HG02610 (cell line): ENCODE measurements at regions not wholly inside any gene's neighbourhood (a gene's known extent, or its start where the extent isn't known, plus 50 kb on each side); places are given as distances from the start of the nearest gene placed in this dataset.

ENCODE experiments used
- ATAC-seq: cut with Tn5 transposase; IDR thresholded peaks from one replicate; pipeline ENCODE4 v1.9.1; 2021; ENCODE audit warnings: mild to moderate bottlenecking, moderate library complexity; ENCODE audit not compliant: unreplicated experiment

GRCh38 chr13:89628567-89628966, 1718.9 kb upstream of the MIR17HG start:
- ATAC-seq: no peak

GRCh38 chr13:89650226-89650625, 1697.3 kb upstream of the MIR17HG start:
- ATAC-seq: no peak

- ATAC-seq: no peak
These were observed 1686.7 kb upstream of the MIR17HG start for GRCh38 chr13:89660752-89661151.

- no peak for ATAC-seq
These were observed 1673.6 kb upstream of the MIR17HG start for GRCh38 chr13:89673789-89674311.

GRCh38 chr13:89678466-89679121, 1668.9 kb upstream of the MIR17HG start:
- no peak for ATAC-seq

GRCh38 chr13:89684896-89685295, 1662.6 kb upstream of the MIR17HG start:
- no peak for ATAC-seq

- ATAC-seq: no peak
These were observed 1661.3 kb upstream of the MIR17HG start for GRCh38 chr13:89686171-89686570.

- ATAC-seq: no peak
These were observed 1660.4 kb upstream of the MIR17HG start for GRCh38 chr13:89687066-89687465.

- no peak for ATAC-seq
These were observed 1658.6 kb upstream of the MIR17HG start for GRCh38 chr13:89688918-89689317.

- no peak for ATAC-seq
These were observed 1653.0 kb upstream of the MIR17HG start for GRCh38 chr13:89694451-89694850.

GRCh38 chr13:89695343-89696257, 1651.9 kb upstream of the MIR17HG start:
- ATAC-seq: peak; percentile 80

- ATAC-seq: no peak
These were observed 1645.6 kb upstream of the MIR17HG start for GRCh38 chr13:89701913-89702312.

- ATAC-seq: no peak
These were observed 1643.4 kb upstream of the MIR17HG start for GRCh38 chr13:89704040-89704439.

GRCh38 chr13:89708013-89708412, 1639.5 kb upstream of the MIR17HG start:
- no peak for ATAC-seq

GRCh38 chr13:89721216-89721615, 1626.3 kb upstream of the MIR17HG start:
- no peak for ATAC-seq

GRCh38 chr13:89726690-89727435, 1620.6 kb upstream of the MIR17HG start:
- ATAC-seq: no peak

GRCh38 chr13:89733829-89734228, 1613.7 kb upstream of the MIR17HG start:
- no peak for ATAC-seq

- no peak for ATAC-seq
These were observed 1610.4 kb upstream of the MIR17HG start for GRCh38 chr13:89737051-89737450.

GRCh38 chr13:89738072-89738471, 1609.4 kb upstream of the MIR17HG start:
- no peak for ATAC-seq

GRCh38 chr13:89740994-89741685, 1606.3 kb upstream of the MIR17HG start:
- no peak for ATAC-seq

GRCh38 chr13:89746554-89746953, 1600.9 kb upstream of the MIR17HG start:
- no peak for ATAC-seq
